WTC11 (cell line): ENCODE measurements at regions not wholly inside any gene's neighbourhood (a gene's known extent, or its start where the extent isn't known, plus 50 kb on each side); places are given as distances from the start of the nearest gene placed in this dataset.

ENCODE experiments used
- ATAC-seq: fragments of 200-7000 bp; cut with Tn5 transposase; 2 replicates; pipeline ENCODE4 v1.10.0; 2021; ENCODE audit warnings: mild to moderate bottlenecking, moderate library complexity
- CTCF ChIA-PET: fragments of 300-600 bp; sonication (Branson Sonifier 250); formaldehyde crosslinking; loops from one replicate; lab custom pipeline; 2021; ENCODE audit warnings: antibody characterized with exemption; lab: Charles Lee
- POLR2A ChIA-PET: fragments of 350-600 bp; sonication (Branson Sonifier 250); formaldehyde crosslinking; loops from one replicate; lab custom pipeline; 2021; ENCODE audit warnings: antibody characterized with exemption; lab: Charles Lee
- DNase-seq: peaks from one replicate; pipeline ENCODE4 v3.0.0; 2021; ENCODE audit warnings: low spot score
- H3K27ac Mint-ChIP-seq: 2 replicates; pipeline ENCODE4 v1.8.0; 2021; ENCODE audit warnings: mixed read lengths
- H3K27me3 Mint-ChIP-seq: 2 replicates; pipeline ENCODE4 v1.8.0; 2021; ENCODE audit warnings: low read depth, mild to moderate bottlenecking, moderate library complexity, mixed read lengths
- H3K36me3 Mint-ChIP-seq: 2 replicates; pipeline ENCODE4 v1.8.0; 2021; ENCODE audit warnings: mixed read lengths
- H3K4me1 Mint-ChIP-seq: 2 replicates; pipeline ENCODE4 v1.8.0; 2022; ENCODE audit warnings: mixed read lengths
- H3K4me3 Mint-ChIP-seq: 2 replicates; pipeline ENCODE4 v1.8.0; 2021; ENCODE audit warnings: mild to moderate bottlenecking, moderate library complexity, mixed read lengths
- H3K9me3 Mint-ChIP-seq: 2 replicates; pipeline ENCODE4 v1.8.0; 2021; ENCODE audit warnings: mixed read lengths
- CBFB ChIP-seq: sonication (generic); formaldehyde crosslinking; IDR thresholded peaks from 2 replicates; pipeline ENCODE4 v1.8.1; 2022; ENCODE audit warnings: mild to moderate bottlenecking, low read depth, missing genetic modification reagents
- FOXK1 ChIP-seq: sonication (generic); formaldehyde crosslinking; IDR thresholded peaks from 2 replicates; pipeline ENCODE4 v1.8.0; 2022; ENCODE audit warnings: mild to moderate bottlenecking, moderate library complexity, missing genetic modification reagents
- GRHL2 ChIP-seq: fragments of 250-450 bp; sonication (Bioruptor Pico); IDR thresholded peaks from 2 replicates; pipeline ENCODE4 v1.8.0; 2022; ENCODE audit warnings: mild to moderate bottlenecking, moderate library complexity; ENCODE audit not compliant: insufficient replicate concordance, severe bottlenecking
- NR1H2 ChIP-seq: sonication (generic); formaldehyde crosslinking; IDR thresholded peaks from 2 replicates; pipeline ENCODE4 v1.9.0; 2021; ENCODE audit warnings: mild to moderate bottlenecking, moderate library complexity, missing genetic modification reagents
- NR3C1 ChIP-seq: sonication (generic); formaldehyde crosslinking; conservative IDR thresholded peaks from 2 replicates; pipeline ENCODE4 v1.8.1; 2023; ENCODE audit warnings: low read depth, mild to moderate bottlenecking, missing genetic modification reagents
- RELA ChIP-seq: sonication (generic); formaldehyde crosslinking; IDR thresholded peaks from 2 replicates; pipeline ENCODE4 v1.8.1; 2022; ENCODE audit warnings: missing genetic modification reagents, mild to moderate bottlenecking, borderline replicate concordance
- TCF7 ChIP-seq: sonication (generic); formaldehyde crosslinking; IDR thresholded peaks from 2 replicates; pipeline ENCODE4 v1.8.0; 2022; ENCODE audit warnings: mild to moderate bottlenecking, low read depth, missing genetic modification reagents, moderate library complexity
- TEAD1 ChIP-seq: sonication (generic); formaldehyde crosslinking; IDR thresholded peaks from 2 replicates; pipeline ENCODE4 v1.8.0; 2022; ENCODE audit warnings: mild to moderate bottlenecking, missing genetic modification reagents
- TEAD4 ChIP-seq: sonication (generic); formaldehyde crosslinking; IDR thresholded peaks from 2 replicates; pipeline ENCODE4 v1.8.0; 2022; ENCODE audit warnings: mild to moderate bottlenecking, missing genetic modification reagents
- TP53 ChIP-seq: sonication (generic); formaldehyde crosslinking; IDR thresholded peaks from 2 replicates; pipeline ENCODE4 v1.8.1; 2023; ENCODE audit warnings: mild to moderate bottlenecking, missing genetic modification reagents
- ZBTB21 ChIP-seq: sonication (generic); formaldehyde crosslinking; IDR thresholded peaks from 2 replicates; pipeline ENCODE4 v1.8.1; 2023; ENCODE audit warnings: mild to moderate bottlenecking, missing genetic modification reagents, borderline replicate concordance
- ZNF671 ChIP-seq: fragments of 250-450 bp; sonication (Bioruptor Pico); IDR thresholded peaks from 2 replicates; pipeline ENCODE4 v1.8.0; 2021; ENCODE audit warnings: mild to moderate bottlenecking
- TF ChIP-seq, protein P1 (sequence below): fragments of 250-450 bp; sonication (Bioruptor Pico); IDR thresholded peaks from 2 replicates; pipeline ENCODE4 v1.9.0; 2021; ENCODE audit warnings: mild to moderate bottlenecking, borderline replicate concordance
- TF ChIP-seq, protein P2 (sequence below): sonication (generic); formaldehyde crosslinking; IDR thresholded peaks from 2 replicates; pipeline ENCODE4 v1.8.0; 2022; ENCODE audit warnings: mild to moderate bottlenecking, missing genetic modification reagents
- TF ChIP-seq, protein P3 (sequence below): sonication (generic); formaldehyde crosslinking; IDR thresholded peaks from 2 replicates; pipeline ENCODE4 v1.8.1; 2022; ENCODE audit warnings: low read depth, missing genetic modification reagents, borderline replicate concordance
- TF ChIP-seq, protein P4 (sequence below): sonication (generic); formaldehyde crosslinking; IDR thresholded peaks from 2 replicates; pipeline ENCODE4 v1.8.0; 2023; ENCODE audit warnings: missing genetic modification reagents, mild to moderate bottlenecking, borderline replicate concordance

DNA sequence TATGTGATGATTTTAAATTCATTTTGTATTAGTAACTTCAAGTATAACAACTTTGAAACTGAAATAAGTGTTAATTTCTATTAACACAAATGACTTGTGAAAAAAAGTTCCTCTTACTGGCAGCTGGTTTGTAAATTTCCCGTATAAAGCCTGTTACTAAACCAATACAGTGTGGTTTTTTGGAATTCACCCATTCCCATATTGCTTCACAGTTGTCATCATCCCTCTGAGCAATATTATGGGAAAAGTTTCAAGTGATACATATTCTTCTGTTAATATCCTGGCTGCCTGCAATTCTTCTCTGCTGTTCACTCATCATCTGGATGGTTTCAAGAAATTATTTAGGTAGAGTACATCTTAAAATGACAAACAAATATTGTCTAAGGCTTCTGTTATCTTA is 1185.1 kb upstream of the C9orf72 start (continued):
- TF ChIP-seq, protein P1, sequence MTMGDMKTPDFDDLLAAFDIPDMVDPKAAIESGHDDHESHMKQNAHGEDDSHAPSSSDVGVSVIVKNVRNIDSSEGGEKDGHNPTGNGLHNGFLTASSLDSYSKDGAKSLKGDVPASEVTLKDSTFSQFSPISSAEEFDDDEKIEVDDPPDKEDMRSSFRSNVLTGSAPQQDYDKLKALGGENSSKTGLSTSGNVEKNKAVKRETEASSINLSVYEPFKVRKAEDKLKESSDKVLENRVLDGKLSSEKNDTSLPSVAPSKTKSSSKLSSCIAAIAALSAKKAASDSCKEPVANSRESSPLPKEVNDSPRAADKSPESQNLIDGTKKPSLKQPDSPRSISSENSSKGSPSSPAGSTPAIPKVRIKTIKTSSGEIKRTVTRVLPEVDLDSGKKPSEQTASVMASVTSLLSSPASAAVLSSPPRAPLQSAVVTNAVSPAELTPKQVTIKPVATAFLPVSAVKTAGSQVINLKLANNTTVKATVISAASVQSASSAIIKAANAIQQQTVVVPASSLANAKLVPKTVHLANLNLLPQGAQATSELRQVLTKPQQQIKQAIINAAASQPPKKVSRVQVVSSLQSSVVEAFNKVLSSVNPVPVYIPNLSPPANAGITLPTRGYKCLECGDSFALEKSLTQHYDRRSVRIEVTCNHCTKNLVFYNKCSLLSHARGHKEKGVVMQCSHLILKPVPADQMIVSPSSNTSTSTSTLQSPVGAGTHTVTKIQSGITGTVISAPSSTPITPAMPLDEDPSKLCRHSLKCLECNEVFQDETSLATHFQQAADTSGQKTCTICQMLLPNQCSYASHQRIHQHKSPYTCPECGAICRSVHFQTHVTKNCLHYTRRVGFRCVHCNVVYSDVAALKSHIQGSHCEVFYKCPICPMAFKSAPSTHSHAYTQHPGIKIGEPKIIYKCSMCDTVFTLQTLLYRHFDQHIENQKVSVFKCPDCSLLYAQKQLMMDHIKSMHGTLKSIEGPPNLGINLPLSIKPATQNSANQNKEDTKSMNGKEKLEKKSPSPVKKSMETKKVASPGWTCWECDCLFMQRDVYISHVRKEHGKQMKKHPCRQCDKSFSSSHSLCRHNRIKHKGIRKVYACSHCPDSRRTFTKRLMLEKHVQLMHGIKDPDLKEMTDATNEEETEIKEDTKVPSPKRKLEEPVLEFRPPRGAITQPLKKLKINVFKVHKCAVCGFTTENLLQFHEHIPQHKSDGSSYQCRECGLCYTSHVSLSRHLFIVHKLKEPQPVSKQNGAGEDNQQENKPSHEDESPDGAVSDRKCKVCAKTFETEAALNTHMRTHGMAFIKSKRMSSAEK (CRISPR knock-in tag): no peak
- TF ChIP-seq FOXK1 (CRISPR knock-in tag): no peak
- no peak for TF ChIP-seq NR3C1 (CRISPR knock-in tag)
- TF ChIP-seq, protein P2, sequence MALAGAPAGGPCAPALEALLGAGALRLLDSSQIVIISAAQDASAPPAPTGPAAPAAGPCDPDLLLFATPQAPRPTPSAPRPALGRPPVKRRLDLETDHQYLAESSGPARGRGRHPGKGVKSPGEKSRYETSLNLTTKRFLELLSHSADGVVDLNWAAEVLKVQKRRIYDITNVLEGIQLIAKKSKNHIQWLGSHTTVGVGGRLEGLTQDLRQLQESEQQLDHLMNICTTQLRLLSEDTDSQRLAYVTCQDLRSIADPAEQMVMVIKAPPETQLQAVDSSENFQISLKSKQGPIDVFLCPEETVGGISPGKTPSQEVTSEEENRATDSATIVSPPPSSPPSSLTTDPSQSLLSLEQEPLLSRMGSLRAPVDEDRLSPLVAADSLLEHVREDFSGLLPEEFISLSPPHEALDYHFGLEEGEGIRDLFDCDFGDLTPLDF (CRISPR knock-in tag): no peak
- no peak for TF ChIP-seq CBFB
- no peak for TF ChIP-seq TEAD4 (CRISPR knock-in tag)
- no peak for TF ChIP-seq ZNF671

DNA sequence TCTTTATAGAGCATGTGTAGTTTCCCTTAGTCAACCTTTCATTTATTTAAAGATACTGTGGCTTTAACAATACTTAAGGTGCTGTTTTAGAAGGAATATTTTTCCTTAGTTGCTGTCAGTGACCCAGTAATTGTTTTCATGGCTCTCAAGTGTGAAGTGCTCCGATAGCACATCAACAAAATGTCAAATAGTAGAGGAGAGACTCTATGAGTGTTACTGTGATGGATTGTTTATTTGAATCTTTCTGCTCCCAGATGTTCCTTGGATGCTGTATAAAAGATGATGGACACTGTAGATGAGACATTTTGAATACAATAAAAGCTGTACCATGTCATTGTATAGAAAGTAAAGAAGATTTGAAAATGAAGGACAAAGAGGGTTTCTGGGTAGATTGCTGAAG is 1185.7 kb upstream of the C9orf72 start:
- Mint-ChIP-seq H3K36me3 (no peaks in the 10 kb centered on the region), H3K27ac (no peak overlapping the region), H3K27me3 (no peaks in the 10 kb centered on the region), H3K4me1 (peaks cover 19% of the 10 kb centered on the region), H3K4me3 (no peak overlapping the region), H3K9me3 (peaks cover 7% of the 10 kb centered on the region)
- CTCF ChIA-PET: no interaction called here
- ATAC-seq: no peak
- POLR2A ChIA-PET: interaction anchor here (0.7 kb wide), 1 partner anchor 114 kb away, joined by 4 read pairs; no protein-coding TSS in a partner anchor
- DNase-seq: no peak
- TF ChIP-seq GRHL2 (CRISPR knock-in tag) (no peak), ZBTB21 (CRISPR knock-in tag) (no peak), NR1H2 (CRISPR knock-in tag) (no peak), TP53 (no peak), TCF7 (CRISPR knock-in tag) (no peak)

DNA sequence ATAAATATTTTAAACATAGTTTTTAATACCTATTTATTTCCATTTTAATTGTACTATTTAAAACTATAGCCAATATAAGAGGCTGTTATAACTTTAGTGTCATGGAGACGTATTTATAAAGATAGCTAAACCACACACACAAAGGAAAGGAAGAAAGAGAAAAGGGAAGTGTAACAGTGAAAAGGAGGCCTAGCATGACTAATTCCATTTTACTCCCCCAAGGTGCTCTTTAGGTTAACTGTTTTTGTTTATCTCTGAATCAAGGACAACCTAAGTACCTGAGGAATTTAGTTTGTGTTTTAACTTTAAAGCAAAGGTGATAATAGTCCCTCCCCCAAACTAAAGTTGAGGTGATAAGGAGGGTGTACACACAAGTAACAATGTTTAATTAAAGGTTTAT is 1188.9 kb upstream of the C9orf72 start:
- POLR2A ChIA-PET: no interaction called here
- no peak overlapping the region for H3K4me3 Mint-ChIP-seq

More for the DNA sequence above, 1188.9 kb upstream of the C9orf72 start:
- Mint-ChIP-seq H3K36me3 (peaks cover 4% of the 10 kb centered on the region), H3K9me3 (peaks cover 18% of the 10 kb centered on the region), H3K4me1 (peaks cover 23% of the 10 kb centered on the region), H3K27me3 (no peaks in the 10 kb centered on the region), H3K27ac (no peak overlapping the region)
- DNase-seq (no peak), ATAC-seq (no peak)
- TF ChIP-seq, protein P3, sequence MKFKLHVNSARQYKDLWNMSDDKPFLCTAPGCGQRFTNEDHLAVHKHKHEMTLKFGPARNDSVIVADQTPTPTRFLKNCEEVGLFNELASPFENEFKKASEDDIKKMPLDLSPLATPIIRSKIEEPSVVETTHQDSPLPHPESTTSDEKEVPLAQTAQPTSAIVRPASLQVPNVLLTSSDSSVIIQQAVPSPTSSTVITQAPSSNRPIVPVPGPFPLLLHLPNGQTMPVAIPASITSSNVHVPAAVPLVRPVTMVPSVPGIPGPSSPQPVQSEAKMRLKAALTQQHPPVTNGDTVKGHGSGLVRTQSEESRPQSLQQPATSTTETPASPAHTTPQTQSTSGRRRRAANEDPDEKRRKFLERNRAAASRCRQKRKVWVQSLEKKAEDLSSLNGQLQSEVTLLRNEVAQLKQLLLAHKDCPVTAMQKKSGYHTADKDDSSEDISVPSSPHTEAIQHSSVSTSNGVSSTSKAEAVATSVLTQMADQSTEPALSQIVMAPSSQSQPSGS (CRISPR knock-in tag): no peak
- no peak for TF ChIP-seq RELA (CRISPR knock-in tag)
- TF ChIP-seq, protein P4, sequence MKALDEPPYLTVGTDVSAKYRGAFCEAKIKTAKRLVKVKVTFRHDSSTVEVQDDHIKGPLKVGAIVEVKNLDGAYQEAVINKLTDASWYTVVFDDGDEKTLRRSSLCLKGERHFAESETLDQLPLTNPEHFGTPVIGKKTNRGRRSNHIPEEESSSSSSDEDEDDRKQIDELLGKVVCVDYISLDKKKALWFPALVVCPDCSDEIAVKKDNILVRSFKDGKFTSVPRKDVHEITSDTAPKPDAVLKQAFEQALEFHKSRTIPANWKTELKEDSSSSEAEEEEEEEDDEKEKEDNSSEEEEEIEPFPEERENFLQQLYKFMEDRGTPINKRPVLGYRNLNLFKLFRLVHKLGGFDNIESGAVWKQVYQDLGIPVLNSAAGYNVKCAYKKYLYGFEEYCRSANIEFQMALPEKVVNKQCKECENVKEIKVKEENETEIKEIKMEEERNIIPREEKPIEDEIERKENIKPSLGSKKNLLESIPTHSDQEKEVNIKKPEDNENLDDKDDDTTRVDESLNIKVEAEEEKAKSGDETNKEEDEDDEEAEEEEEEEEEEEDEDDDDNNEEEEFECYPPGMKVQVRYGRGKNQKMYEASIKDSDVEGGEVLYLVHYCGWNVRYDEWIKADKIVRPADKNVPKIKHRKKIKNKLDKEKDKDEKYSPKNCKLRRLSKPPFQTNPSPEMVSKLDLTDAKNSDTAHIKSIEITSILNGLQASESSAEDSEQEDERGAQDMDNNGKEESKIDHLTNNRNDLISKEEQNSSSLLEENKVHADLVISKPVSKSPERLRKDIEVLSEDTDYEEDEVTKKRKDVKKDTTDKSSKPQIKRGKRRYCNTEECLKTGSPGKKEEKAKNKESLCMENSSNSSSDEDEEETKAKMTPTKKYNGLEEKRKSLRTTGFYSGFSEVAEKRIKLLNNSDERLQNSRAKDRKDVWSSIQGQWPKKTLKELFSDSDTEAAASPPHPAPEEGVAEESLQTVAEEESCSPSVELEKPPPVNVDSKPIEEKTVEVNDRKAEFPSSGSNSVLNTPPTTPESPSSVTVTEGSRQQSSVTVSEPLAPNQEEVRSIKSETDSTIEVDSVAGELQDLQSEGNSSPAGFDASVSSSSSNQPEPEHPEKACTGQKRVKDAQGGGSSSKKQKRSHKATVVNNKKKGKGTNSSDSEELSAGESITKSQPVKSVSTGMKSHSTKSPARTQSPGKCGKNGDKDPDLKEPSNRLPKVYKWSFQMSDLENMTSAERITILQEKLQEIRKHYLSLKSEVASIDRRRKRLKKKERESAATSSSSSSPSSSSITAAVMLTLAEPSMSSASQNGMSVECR: no peak
- no peak for TF ChIP-seq TEAD1 (CRISPR knock-in tag)
- no peak for TF ChIP-seq TCF7 (CRISPR knock-in tag)
- CTCF ChIA-PET: interaction anchor here (1.5 kb wide), 1 partner anchor 12 kb away, joined by 8 read pairs; no protein-coding TSS in a partner anchor
